ENCODE measurements at regions not wholly inside any gene's neighbourhood (a gene's known extent, or its start where the extent isn't known, plus 50 kb on each side); places are given as distances from the start of the nearest gene placed in this dataset.
"Not testable (repeated sequence)": the region's sequence is repeated elsewhere in the genome, so short reads cannot be mapped to it uniquely, and the experiment has no call there.

DNA sequence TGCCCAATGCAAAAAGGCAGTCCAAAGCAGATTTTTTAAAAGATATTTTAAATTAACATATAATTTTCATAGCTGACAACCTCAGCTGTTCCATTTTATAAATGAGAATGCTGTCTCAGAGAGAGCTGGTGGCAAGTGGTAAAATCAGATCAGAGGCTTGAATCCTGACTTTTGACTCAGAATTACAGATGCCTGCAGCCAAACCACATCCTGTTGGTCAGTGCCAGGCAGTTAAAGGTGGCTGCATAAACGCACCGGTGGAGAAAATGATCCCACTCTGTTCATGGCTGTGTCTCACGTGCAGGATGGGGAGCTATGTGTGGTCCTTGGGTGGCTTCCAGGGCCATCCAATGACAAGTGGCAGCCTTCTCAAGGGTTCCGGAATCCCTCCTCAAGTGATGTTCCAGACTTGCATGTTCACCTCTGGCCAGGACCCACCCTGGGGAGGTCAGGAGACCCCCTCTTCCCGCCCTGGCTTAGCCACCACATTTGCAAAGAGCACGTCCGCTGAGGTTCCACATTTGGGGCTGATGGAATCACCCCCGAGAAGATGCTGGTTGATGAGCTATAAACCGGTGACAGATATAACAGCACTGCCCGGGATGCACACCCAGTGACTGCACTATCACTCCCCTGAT, 155.5 kb downstream of the SHANK2 start:
- H3K4me3 ChIP-seq (ENCODE audit: low read length in 3 of 3) = no peak overlapping the region
- no peaks in the 10 kb centered on the region for H3K4me1 ChIP-seq (ENCODE audit: control insufficient read depth in 3 of 3, insufficient read depth in 3 of 3, low read length in 3 of 3)
- H3K27me3 ChIP-seq (ENCODE audit: control insufficient read depth in 3 of 3, insufficient read depth in 3 of 3, low read length in 3 of 3) = peaks cover 2 to 41% (median 32%) of the 10 kb centered on the region in 3 donors
- H3K36me3 ChIP-seq (ENCODE audit: control insufficient read depth in 3 of 3, insufficient read depth in 3 of 3, low read length in 3 of 3) = no peaks in the 10 kb centered on the region
- no peak overlapping the region for H3K27ac ChIP-seq (ENCODE audit: low read depth, low read length)
- peaks cover 0 to 4% (median 0%) of the 10 kb centered on the region in 3 donors for H3K9me3 ChIP-seq (ENCODE audit: control insufficient read depth in 3 of 3, low read length in 3 of 3)
- no peak overlapping the region for H3K9ac ChIP-seq (ENCODE audit: low read depth in 1 of 3, low read length in 3 of 3)

DNA sequence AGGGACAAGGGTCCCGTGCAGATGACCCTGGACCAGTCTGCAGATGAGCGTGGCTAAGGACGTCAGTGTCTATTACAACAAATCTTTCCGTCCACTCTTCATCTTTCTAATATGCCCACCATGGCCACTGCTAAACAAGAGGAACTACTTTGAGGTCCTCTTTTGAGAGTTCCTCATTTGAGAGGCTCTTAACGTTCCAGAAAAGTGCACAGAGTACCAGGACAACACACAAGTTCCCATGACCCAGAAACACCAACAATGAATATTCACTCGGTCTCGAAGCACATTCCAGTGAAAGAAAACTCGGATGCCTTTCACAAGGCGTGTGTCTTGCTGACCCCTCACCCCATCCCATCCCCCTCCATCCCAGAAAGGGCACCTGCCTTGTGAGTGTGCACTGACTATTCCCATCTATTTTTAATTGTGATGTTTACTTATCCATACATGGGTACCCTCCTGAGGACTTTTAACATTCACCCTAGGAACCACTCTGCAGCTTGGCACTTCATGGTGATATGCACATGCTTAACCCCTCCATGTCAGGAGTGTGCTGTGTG, 157.0 kb downstream of the SHANK2 start:
- Histone ChIP-seq H3K9ac (ENCODE audit: low read depth in 1 of 3, low read length in 3 of 3) (no peak overlapping the region), H3K4me3 (ENCODE audit: low read length in 3 of 3) (no peak overlapping the region), H3K4me1 (ENCODE audit: control insufficient read depth in 3 of 3, insufficient read depth in 3 of 3, low read length in 3 of 3) (no peaks in the 10 kb centered on the region), H3K27me3 (ENCODE audit: control insufficient read depth in 3 of 3, insufficient read depth in 3 of 3, low read length in 3 of 3) (peaks cover 2 to 39% (median 27%) of the 10 kb centered on the region in 3 donors), H3K9me3 (ENCODE audit: control insufficient read depth in 3 of 3, low read length in 3 of 3) (peaks cover 0 to 4% (median 0%) of the 10 kb centered on the region in 3 donors), H3K36me3 (ENCODE audit: control insufficient read depth in 3 of 3, insufficient read depth in 3 of 3, low read length in 3 of 3) (no peaks in the 10 kb centered on the region), H3K27ac (ENCODE audit: low read depth, low read length) (no peak overlapping the region)

DNA sequence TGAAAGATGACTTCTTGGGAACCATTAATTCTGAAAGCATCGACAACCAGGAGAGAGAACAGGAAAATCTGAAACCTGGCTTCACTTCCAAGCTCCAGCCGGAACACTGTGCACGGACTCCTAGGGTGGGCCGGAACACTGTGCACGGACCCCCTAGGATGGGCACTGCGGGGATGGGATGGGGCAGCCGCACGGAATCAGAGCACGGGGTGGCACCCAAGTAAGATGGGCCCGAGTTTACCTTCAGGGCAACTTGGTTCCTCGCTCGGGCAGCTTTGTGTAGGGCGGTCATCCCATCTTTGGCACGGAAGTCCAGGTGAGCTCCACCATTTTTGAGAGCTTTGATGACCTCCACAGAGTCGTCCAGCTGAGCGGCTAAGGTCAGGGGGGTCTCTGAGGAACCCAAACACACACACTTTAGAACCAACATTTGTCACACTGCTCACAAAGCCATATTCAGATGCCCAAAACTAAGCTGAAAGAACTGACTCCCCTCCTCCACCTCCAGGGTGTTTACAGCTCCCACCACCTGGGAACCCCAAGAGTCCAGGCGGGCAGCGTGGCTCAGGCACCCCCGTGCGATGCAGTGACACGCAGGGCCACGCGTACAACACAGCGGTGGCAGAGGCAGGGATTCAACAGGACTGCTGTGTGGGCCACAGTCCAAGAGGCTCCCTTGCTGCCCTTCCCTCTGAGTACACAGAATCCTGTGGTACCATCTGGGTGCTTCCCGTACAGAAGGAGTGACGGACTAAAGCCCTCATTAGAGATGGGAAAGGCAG, 157.9 kb downstream of the SHANK2 start:
- Histone ChIP-seq H3K4me3 (ENCODE audit: low read length in 3 of 3) (no peak overlapping the region), H3K9ac (ENCODE audit: low read depth in 1 of 3, low read length in 3 of 3) (no peak overlapping the region), H3K4me1 (ENCODE audit: control insufficient read depth in 3 of 3, insufficient read depth in 3 of 3, low read length in 3 of 3) (no peaks in the 10 kb centered on the region), H3K36me3 (ENCODE audit: control insufficient read depth in 3 of 3, insufficient read depth in 3 of 3, low read length in 3 of 3) (no peaks in the 10 kb centered on the region), H3K27ac (ENCODE audit: low read depth, low read length) (no peak overlapping the region), H3K27me3 (ENCODE audit: control insufficient read depth in 3 of 3, insufficient read depth in 3 of 3, low read length in 3 of 3) (peaks cover 2 to 41% (median 27%) of the 10 kb centered on the region in 3 donors), H3K9me3 (ENCODE audit: control insufficient read depth in 3 of 3, low read length in 3 of 3) (peaks cover 0 to 4% (median 0%) of the 10 kb centered on the region in 3 donors)

DNA sequence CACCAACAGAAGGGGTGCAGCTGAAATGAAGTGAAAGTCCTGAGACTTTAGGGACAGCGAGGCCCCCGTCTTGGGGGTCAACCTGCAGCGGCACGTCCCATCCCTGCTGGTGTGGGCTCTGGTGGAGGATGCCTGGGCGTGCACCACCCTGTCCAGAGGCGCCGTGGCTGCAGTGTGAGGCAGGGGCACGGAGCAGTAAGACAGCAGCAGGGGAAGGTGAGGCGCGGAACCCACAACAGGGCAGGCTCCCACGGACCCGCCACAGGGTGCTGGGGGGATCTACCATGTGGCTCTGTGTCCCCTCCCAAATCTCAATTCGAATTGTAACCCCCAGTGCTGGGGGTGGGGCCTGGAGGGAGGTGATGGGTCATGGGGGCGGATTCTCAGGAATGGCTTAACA, 158.6 kb downstream of the SHANK2 start:
- no peak overlapping the region for H3K4me3 ChIP-seq (ENCODE audit: low read length in 3 of 3)
- H3K9me3 ChIP-seq (ENCODE audit: control insufficient read depth in 3 of 3, low read length in 3 of 3) = peaks cover 0 to 4% (median 0%) of the 10 kb centered on the region in 3 donors
- H3K4me1 ChIP-seq (ENCODE audit: control insufficient read depth in 3 of 3, insufficient read depth in 3 of 3, low read length in 3 of 3) = no peaks in the 10 kb centered on the region
- peaks cover 2 to 35% (median 22%) of the 10 kb centered on the region in 3 donors for H3K27me3 ChIP-seq (ENCODE audit: control insufficient read depth in 3 of 3, insufficient read depth in 3 of 3, low read length in 3 of 3)
- no peak overlapping the region for H3K27ac ChIP-seq (ENCODE audit: low read depth, low read length)
- H3K9ac ChIP-seq (ENCODE audit: low read depth in 1 of 3, low read length in 3 of 3) = no peak overlapping the region
- H3K36me3 ChIP-seq (ENCODE audit: control insufficient read depth in 3 of 3, insufficient read depth in 3 of 3, low read length in 3 of 3) = no peaks in the 10 kb centered on the region

DNA sequence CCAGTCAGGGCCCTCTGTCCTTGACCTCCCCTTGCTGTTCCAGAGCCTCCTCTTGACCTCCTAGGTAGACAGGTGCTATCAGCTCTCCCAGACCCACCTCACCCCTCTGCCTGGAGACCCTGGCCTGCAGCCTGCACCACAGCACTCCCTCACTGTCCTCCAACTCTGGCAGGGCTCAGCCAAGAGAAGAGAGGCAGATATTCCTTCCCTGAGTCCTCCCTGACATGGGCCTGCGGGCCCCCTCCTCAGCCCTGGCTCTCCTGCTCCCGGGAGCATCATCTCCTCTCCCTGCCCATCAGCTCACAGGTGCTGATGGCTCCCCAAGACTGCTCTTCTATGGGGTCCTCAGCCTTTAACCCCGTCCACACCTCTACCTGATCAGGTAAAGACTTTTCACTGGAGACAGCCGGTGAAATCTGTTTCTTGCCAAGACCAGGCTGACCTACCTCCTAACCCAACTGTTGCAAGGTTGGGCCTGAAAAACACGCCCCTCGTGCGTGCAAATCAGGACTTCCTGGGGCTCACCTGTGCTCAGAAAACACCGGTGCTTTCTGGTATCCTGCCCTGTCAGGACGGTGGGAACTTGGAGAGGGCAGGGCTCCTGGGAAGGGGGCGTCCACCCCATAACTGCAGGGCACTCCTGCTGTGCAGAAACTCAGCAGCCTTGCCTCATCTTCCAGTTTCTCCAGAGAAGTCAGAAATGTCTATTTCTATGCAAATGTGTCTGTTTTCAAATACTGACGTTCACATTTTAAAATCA, 160.7 kb downstream of the SHANK2 start:
- H3K27me3 ChIP-seq (ENCODE audit: control insufficient read depth in 3 of 3, insufficient read depth in 3 of 3, low read length in 3 of 3) = peaks cover 0 to 19% (median 10%) of the 10 kb centered on the region in 3 donors
- no peak overlapping the region for H3K27ac ChIP-seq (ENCODE audit: low read depth, low read length)
- no peak overlapping the region for H3K4me3 ChIP-seq (ENCODE audit: low read length in 3 of 3)
- H3K9ac ChIP-seq (ENCODE audit: low read depth in 1 of 3, low read length in 3 of 3) = no peak overlapping the region
- no peaks in the 10 kb centered on the region for H3K4me1 ChIP-seq (ENCODE audit: control insufficient read depth in 3 of 3, insufficient read depth in 3 of 3, low read length in 3 of 3)
- H3K9me3 ChIP-seq (ENCODE audit: control insufficient read depth in 3 of 3, low read length in 3 of 3) = no peaks in the 10 kb centered on the region
- no peaks in the 10 kb centered on the region for H3K36me3 ChIP-seq (ENCODE audit: control insufficient read depth in 3 of 3, insufficient read depth in 3 of 3, low read length in 3 of 3)

DNA sequence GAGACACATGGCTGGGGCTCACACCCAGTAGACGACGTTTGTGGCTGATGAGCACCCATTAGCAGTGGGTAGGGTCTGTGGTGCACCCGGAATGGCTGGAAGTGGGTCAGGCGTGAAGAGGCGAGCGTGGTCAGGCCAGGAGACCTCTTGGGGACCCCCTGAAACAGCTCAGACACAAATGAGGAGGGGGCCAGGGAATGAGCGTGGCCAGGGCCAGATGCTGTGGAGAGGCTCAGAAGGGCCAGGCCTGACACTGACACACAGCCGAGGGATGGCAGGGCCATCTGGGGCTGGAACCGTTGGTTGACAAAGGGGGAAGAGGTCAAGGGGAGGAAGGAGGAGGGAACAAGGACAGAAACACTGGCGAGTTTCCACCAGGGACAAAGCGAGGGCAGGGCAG, 162.8 kb downstream of the SHANK2 start:
- Histone ChIP-seq H3K4me3 (ENCODE audit: low read length in 3 of 3) (no peak overlapping the region), H3K27ac (ENCODE audit: low read depth, low read length) (no peak overlapping the region), H3K27me3 (ENCODE audit: control insufficient read depth in 3 of 3, insufficient read depth in 3 of 3, low read length in 3 of 3) (peaks cover 0 to 9% (median 0%) of the 10 kb centered on the region in 3 donors), H3K9ac (ENCODE audit: low read depth in 1 of 3, low read length in 3 of 3) (no peak overlapping the region), H3K36me3 (ENCODE audit: control insufficient read depth in 3 of 3, insufficient read depth in 3 of 3, low read length in 3 of 3) (no peaks in the 10 kb centered on the region), H3K9me3 (ENCODE audit: control insufficient read depth in 3 of 3, low read length in 3 of 3) (no peaks in the 10 kb centered on the region), H3K4me1 (ENCODE audit: control insufficient read depth in 3 of 3, insufficient read depth in 3 of 3, low read length in 3 of 3) (no peaks in the 10 kb centered on the region)

DNA sequence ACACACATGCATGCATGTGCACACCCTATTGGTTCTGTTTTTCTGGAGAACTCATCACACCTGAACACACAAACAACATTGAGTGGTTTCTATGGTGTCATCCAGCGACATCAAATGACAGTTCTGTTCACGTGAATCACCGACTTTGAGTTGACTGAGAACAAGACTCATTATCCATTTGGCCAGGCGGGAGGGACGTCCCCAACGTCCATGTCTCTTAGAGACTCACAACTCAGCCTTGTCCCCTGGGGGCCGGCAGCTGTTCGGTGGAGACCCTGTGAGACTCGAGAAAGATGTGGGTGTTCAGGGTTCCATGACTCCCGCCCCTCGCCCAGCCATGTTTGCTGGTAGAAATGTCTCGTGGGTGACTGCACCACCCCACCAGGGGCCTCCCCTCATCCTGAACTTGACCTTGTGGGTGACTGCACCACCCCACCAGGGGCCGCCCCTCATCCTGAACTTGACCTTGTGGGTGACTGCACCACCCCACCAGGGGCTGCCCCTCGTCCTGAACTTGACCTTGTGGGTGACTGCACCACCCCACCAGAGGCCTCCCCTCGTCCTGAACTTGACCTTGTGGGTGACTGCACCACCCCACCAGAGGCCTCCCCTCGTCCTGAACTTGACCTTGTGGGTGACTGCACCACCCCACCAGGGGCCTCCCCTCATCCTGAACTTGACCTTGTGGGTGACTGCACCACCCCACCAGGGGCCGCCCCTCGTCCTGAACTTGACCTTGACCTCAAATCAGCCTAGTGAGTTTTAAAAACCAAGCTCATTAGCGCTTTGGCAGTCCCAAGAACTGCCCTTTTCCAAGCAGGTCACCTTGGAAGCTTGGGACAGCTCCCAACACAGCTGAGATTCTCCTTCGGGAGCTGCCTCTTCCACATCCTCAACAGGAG, 163.8 kb downstream of the SHANK2 start:
- not testable (repeated sequence) for H3K36me3 ChIP-seq (ENCODE audit: control insufficient read depth in 3 of 3, insufficient read depth in 3 of 3, low read length in 3 of 3); H3K27ac ChIP-seq (ENCODE audit: low read depth, low read length); H3K27me3 ChIP-seq (ENCODE audit: control insufficient read depth in 3 of 3, insufficient read depth in 3 of 3, low read length in 3 of 3); H3K4me3 ChIP-seq (ENCODE audit: low read length in 3 of 3); H3K4me1 ChIP-seq (ENCODE audit: control insufficient read depth in 3 of 3, insufficient read depth in 3 of 3, low read length in 3 of 3); H3K9ac ChIP-seq (ENCODE audit: low read depth in 1 of 3, low read length in 3 of 3); H3K9me3 ChIP-seq (ENCODE audit: control insufficient read depth in 3 of 3, low read length in 3 of 3)

DNA sequence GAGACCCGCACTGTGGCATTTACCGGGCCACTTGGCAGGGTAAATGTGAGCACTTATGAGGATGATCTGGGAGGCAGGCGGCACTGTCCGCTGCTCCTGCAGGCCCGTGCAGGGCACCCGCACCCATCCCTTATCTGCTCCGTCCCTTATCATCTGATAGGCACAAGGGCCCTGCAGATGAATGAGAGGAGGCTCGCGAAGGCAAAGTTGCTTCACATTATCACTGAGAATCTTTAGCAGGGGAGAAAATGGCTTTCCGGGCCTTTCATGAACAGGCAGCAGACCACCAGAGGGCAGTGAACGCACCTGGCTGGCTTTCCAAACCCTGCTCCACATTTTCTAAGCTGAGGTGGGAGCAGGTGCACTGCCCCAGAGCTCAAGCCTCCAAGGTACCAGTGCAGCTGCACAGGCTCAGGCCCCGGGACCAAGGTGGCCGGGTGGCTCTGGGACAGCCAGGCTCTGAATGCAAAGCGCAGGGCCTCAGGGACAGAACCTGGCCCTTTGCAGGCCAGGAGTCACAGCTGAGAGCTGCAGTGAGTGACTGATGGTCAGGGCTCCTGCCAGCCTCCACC, 165.6 kb downstream of the SHANK2 start:
- no peaks in the 10 kb centered on the region for H3K9me3 ChIP-seq (ENCODE audit: control insufficient read depth in 3 of 3, low read length in 3 of 3)
- no peak overlapping the region for H3K4me3 ChIP-seq (ENCODE audit: low read length in 3 of 3)
- H3K27me3 ChIP-seq (ENCODE audit: control insufficient read depth in 3 of 3, insufficient read depth in 3 of 3, low read length in 3 of 3) = peaks cover 0 to 17% (median 9%) of the 10 kb centered on the region in 3 donors
- H3K9ac ChIP-seq (ENCODE audit: low read depth in 1 of 3, low read length in 3 of 3) = no peak overlapping the region
- no peaks in the 10 kb centered on the region for H3K36me3 ChIP-seq (ENCODE audit: control insufficient read depth in 3 of 3, insufficient read depth in 3 of 3, low read length in 3 of 3)
- H3K27ac ChIP-seq (ENCODE audit: low read depth, low read length) = no peak overlapping the region
- no peaks in the 10 kb centered on the region for H3K4me1 ChIP-seq (ENCODE audit: control insufficient read depth in 3 of 3, insufficient read depth in 3 of 3, low read length in 3 of 3)
